Liver (tissue), 8 donors: ENCODE measurements at regions not wholly inside any gene's neighbourhood (a gene's known extent, or its start where the extent isn't known, plus 50 kb on each side); places are given as distances from the start of the nearest gene placed in this dataset.

ENCODE experiments used
- DNase-seq: peaks from one replicate; pipeline ENCODE4 v3.0.0-alpha.2; 2017; ENCODE audit warnings: low spot score
- H3K27ac ChIP-seq, 2 donors: one replicate each; pipeline ENCODE4 v1.7.0; 2013; ENCODE audit warnings: inconsistent platforms in 2 of 2, low read length in 2 of 2, control low read depth in 1 of 2, low read depth in 1 of 2, mild to moderate bottlenecking in 1 of 2
- H3K27me3 ChIP-seq, 4 donors: one replicate each; pipeline versions ENCODE4 v1.6.1 to v1.7.0; 2013; ENCODE audit warnings: low read length in 3 of 4, inconsistent platforms in 1 of 4, mild to moderate bottlenecking in 1 of 4, moderate library complexity in 1 of 4; ENCODE audit not compliant: control insufficient read depth in 4 of 4, insufficient read depth in 4 of 4
- H3K36me3 ChIP-seq, 4 donors: one replicate each; pipeline versions ENCODE4 v1.6.1 to v1.7.0; 2013; ENCODE audit warnings: low read length in 3 of 4, mild to moderate bottlenecking in 3 of 4, low read depth in 1 of 4, moderate library complexity in 1 of 4; ENCODE audit not compliant: control insufficient read depth in 4 of 4, insufficient read depth in 3 of 4
- H3K4me1 ChIP-seq, 4 donors: one replicate each; pipeline versions ENCODE4 v1.6.1 to v1.7.0; 2013; ENCODE audit warnings: low read length in 3 of 4, mild to moderate bottlenecking in 3 of 4, moderate library complexity in 1 of 4; ENCODE audit not compliant: control insufficient read depth in 4 of 4, insufficient read depth in 4 of 4
- H3K4me3 ChIP-seq, 3 donors: one replicate each; pipeline versions ENCODE4 v1.6.1 to v1.7.0; 2013; ENCODE audit warnings: low read length in 3 of 3, control low read depth in 1 of 3, low read depth in 1 of 3, mild to moderate bottlenecking in 1 of 3
- H3K9ac ChIP-seq, 2 donors: one replicate each; pipeline ENCODE4 v1.7.0; 2013; ENCODE audit warnings: low read length in 2 of 2, mild to moderate bottlenecking in 2 of 2, moderate library complexity in 2 of 2, control low read depth in 1 of 2, low read depth in 1 of 2
- H3K9me3 ChIP-seq, 4 donors: one replicate each; pipeline versions ENCODE4 v1.6.1 to v1.7.0; 2013; ENCODE audit warnings: low read length in 3 of 4; ENCODE audit not compliant: control insufficient read depth in 4 of 4
- ATF3 ChIP-seq: IDR thresholded peaks from 2 replicates; pipeline ENCODE4 v1.6.1; 2016; ENCODE audit warnings: antibody characterized with exemption
- CTCF ChIP-seq: fragments of 150-350 bp; IDR thresholded peaks from 2 replicates; pipeline ENCODE4 v1.5.1; 2017; ENCODE audit warnings: improper control_type of control experiment, low read depth, low read length; ENCODE audit not compliant: missing input control
- EGR1 ChIP-seq, 2 donors: IDR thresholded peaks; 2 replicates each; pipeline ENCODE4 v1.6.1; 2016 to 2018; ENCODE audit warnings: antibody characterized with exemption in 2 of 2, low read depth in 2 of 2
- FOXA1 ChIP-seq: IDR thresholded peaks from 2 replicates; pipeline ENCODE4 v1.6.1; 2016; ENCODE audit warnings: antibody characterized with exemption
- FOXA2 ChIP-seq: IDR thresholded peaks from 2 replicates; pipeline ENCODE4 v1.6.1; 2016; ENCODE audit warnings: antibody characterized with exemption
- GABPA ChIP-seq, 2 donors: IDR thresholded peaks in 1 of 2; conservative IDR thresholded peaks in 1 of 2; 2 replicates each; pipeline ENCODE4 v1.6.1; 2016; ENCODE audit warnings: antibody characterized with exemption in 2 of 2, mild to moderate bottlenecking in 1 of 2, moderate library complexity in 1 of 2
- HNF4A ChIP-seq, 2 donors: conservative IDR thresholded peaks; 2 replicates each; pipeline ENCODE4 v1.6.1; 2016; ENCODE audit warnings: antibody characterized with exemption in 2 of 2, mild to moderate bottlenecking in 2 of 2
- HNF4G ChIP-seq: IDR thresholded peaks from 2 replicates; pipeline ENCODE4 v1.6.1; 2016; ENCODE audit warnings: antibody characterized with exemption
- JUND ChIP-seq, 2 donors: IDR thresholded peaks; 2 replicates each; pipeline ENCODE4 v1.6.1; 2016; ENCODE audit warnings: antibody characterized with exemption in 2 of 2
- MAX ChIP-seq: IDR thresholded peaks from 2 replicates; pipeline ENCODE4 v1.6.1; 2016; ENCODE audit warnings: antibody characterized with exemption
- NR2F2 ChIP-seq: IDR thresholded peaks from 2 replicates; pipeline ENCODE4 v1.6.1; 2016; ENCODE audit warnings: antibody characterized with exemption
- RAD21 ChIP-seq, 2 donors: IDR thresholded peaks; 2 replicates each; pipeline ENCODE4 v1.6.1; 2016; ENCODE audit warnings: antibody characterized with exemption in 2 of 2, mild to moderate bottlenecking in 2 of 2
- REST ChIP-seq: IDR thresholded peaks from 2 replicates; pipeline ENCODE4 v1.6.1; 2016; ENCODE audit warnings: antibody characterized with exemption, mild to moderate bottlenecking
- RXRA ChIP-seq, 2 donors: IDR thresholded peaks; 2 replicates each; pipeline ENCODE4 v1.6.1; 2017 to 2018; ENCODE audit warnings: antibody characterized with exemption in 2 of 2, mild to moderate bottlenecking in 1 of 2
- SP1 ChIP-seq: IDR thresholded peaks from 2 replicates; pipeline ENCODE4 v1.6.1; 2018; ENCODE audit warnings: antibody characterized with exemption, mild to moderate bottlenecking
- TAF1 ChIP-seq: conservative IDR thresholded peaks from 2 replicates; pipeline ENCODE4 v1.6.1; 2016; ENCODE audit warnings: antibody characterized with exemption, mild to moderate bottlenecking
- YY1 ChIP-seq: IDR thresholded peaks from 2 replicates; pipeline ENCODE4 v1.6.1; 2016; ENCODE audit warnings: antibody characterized with exemption, mild to moderate bottlenecking
- ZBTB33 ChIP-seq: IDR thresholded peaks from 2 replicates; pipeline ENCODE4 v1.6.1; 2016; ENCODE audit warnings: antibody characterized with exemption
- WGBS: extraction: QIAGEN DNeasy Blood & Tissue Kit; methylation state at CpG from one replicate; pipeline ENCODE4 v1.1.7; 2013; 5-methylcytosine and 5-hydroxymethylcytosine counted together
- donor health status: healthy.
- donor health status: healthy.
- donor health status: healthy.
- donor health status: healthy.
- donor health status: healthy.

GRCh38 chr11:19511066-19511412 is 201.6 kb upstream of the NAV2 start:
- peak overlapping the region; percentile 44 to 49 for H3K9ac ChIP-seq
- H3K4me1 ChIP-seq, result peaks cover 17 to 70% (median 62%) of the 10 kb centered on the region in 4 donors
- no peaks in the 10 kb centered on the region for H3K36me3 ChIP-seq
- TF ChIP-seq HNF4G, result no peak
- no peaks in the 10 kb centered on the region for H3K9me3 ChIP-seq
- DNase-seq, result no peak
- H3K27ac ChIP-seq, result peak overlapping the region; percentile 92 to 95
- 23% methylated on average over 1 of the region's 1 CpG for WGBS
- no peaks in the 10 kb centered on the region for H3K27me3 ChIP-seq
- peak overlapping the region in 1 of 3 donors; percentile 34 for H3K4me3 ChIP-seq

- Histone ChIP-seq H3K4me3 (no peak overlapping the region), H3K27ac (peak overlapping the region; percentile 92 to 95), H3K4me1 (peaks cover 17 to 70% (median 62%) of the 10 kb centered on the region in 4 donors), H3K36me3 (no peaks in the 10 kb centered on the region), H3K9ac (peak overlapping the region in 1 of 2 donors; percentile 44), H3K27me3 (no peaks in the 10 kb centered on the region), H3K9me3 (no peaks in the 10 kb centered on the region)
- TF ChIP-seq MAX (peak; percentile 48), CTCF (no peak), HNF4A (conservative IDR thresholded peaks at IDR 0.05) (peak; percentile 61 to 85), GABPA (IDR thresholded peaks at IDR 0.05 in 1 of 2, conservative IDR thresholded peaks at IDR 0.05 in 1 of 2) (no peak), RXRA (IDR thresholded peaks at IDR 0.05) (peak in 1 of 2 donors; percentile 78), NR2F2 (no peak), FOXA2 (no peak), ZBTB33 (no peak), YY1 (peak; percentile 60), REST (peak; percentile 23), SP1 (peak; percentile 51), JUND (IDR thresholded peaks at IDR 0.05) (peak in 1 of 2 donors; percentile 15), HNF4G (peak; percentile 17), FOXA1 (no peak), TAF1 (no peak), EGR1 (IDR thresholded peaks at IDR 0.05; ENCODE audit: low read depth in 2 of 2) (no peak), RAD21 (IDR thresholded peaks at IDR 0.05) (peak in 1 of 2 donors; percentile 16), ATF3 (no peak)
- no peak for DNase-seq
- WGBS, result 23% methylated on average over 8 of the region's 8 CpGs
Observed at GRCh38 chr11:19510468-19510867, 202.2 kb upstream of the NAV2 start.
